Lower lobe of right lung (tissue), 2 donors: ENCODE measurements at regions not wholly inside any gene's neighbourhood (a gene's known extent, or its start where the extent isn't known, plus 50 kb on each side); places are given as distances from the start of the nearest gene placed in this dataset.

Experiments
- ATAC-seq, 2 donors: fragments of 200-7000 bp; cut with Tn5 transposase; one replicate each; pipeline ENCODE4 v1.9.1; 2020 to 2022; ENCODE audit warnings: mild to moderate bottlenecking in 2 of 2, moderate library complexity in 2 of 2
- DNase-seq: peaks from one replicate; pipeline ENCODE4 v3.0.0-alpha.2; 2020
- H3K27ac ChIP-seq: fragments of 200-600 bp; one replicate; pipeline ENCODE4 v1.8.0; 2022
- H3K27me3 ChIP-seq: fragments of 200-600 bp; one replicate; pipeline ENCODE4 v1.8.0; 2022; ENCODE audit warnings: low read depth
- H3K36me3 ChIP-seq: fragments of 200-600 bp; one replicate; pipeline ENCODE4 v1.8.0; 2022; ENCODE audit warnings: mild to moderate bottlenecking
- H3K4me1 ChIP-seq: fragments of 200-600 bp; one replicate; pipeline ENCODE4 v1.8.0; 2022
- H3K4me3 ChIP-seq: fragments of 200-600 bp; one replicate; pipeline ENCODE4 v1.8.0; 2022; ENCODE audit warnings: mild to moderate bottlenecking
- H3K9me3 ChIP-seq: fragments of 200-600 bp; one replicate; pipeline ENCODE4 v1.8.0; 2022
- intact Hi-C: fragments of 100-400 bp; cut with DNase I; formaldehyde crosslinking; loops from one replicate; pipeline ENCODE4 v1.11.0; 2022
- TF ChIP-seq, protein P1 (sequence below): fragments of 200-600 bp; IDR thresholded peaks from one replicate; pipeline ENCODE4 v1.8.0; 2022; ENCODE audit warnings: antibody characterized with exemption, mild to moderate bottlenecking
- donor health status: DM: no; HTN: yes; CAD: no; lungs with severe emphysema.

DNA sequence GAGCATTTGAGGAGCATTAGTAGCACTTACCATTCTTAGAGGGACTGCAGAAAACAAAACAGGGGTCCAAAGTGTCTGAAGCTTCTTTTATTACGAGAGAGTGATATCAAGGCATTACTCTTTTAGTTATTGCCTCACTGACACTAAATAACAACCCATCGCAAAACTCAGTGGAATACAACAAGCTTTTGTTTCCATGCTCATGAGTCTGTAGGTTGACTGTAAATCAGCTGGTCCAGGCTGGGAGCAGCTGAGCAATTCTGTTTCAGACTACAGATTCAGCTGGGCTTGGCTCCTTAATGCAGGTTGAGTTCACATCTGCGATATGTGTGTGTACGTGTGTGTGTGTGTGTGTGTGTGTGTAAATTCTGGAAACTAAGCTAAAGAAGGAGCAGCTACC lies 501.8 kb upstream of the PKDCC start:
- Histone ChIP-seq H3K27ac (no peak overlapping the region), H3K4me1 (no peaks in the 10 kb centered on the region), H3K9me3 (no peaks in the 10 kb centered on the region), H3K36me3 (no peaks in the 10 kb centered on the region), H3K27me3 (no peaks in the 10 kb centered on the region), H3K4me3 (no peak overlapping the region)
- ATAC-seq (no peak), DNase-seq (no peak)
- intact Hi-C loops: no loop called here
- TF ChIP-seq, protein P1, sequence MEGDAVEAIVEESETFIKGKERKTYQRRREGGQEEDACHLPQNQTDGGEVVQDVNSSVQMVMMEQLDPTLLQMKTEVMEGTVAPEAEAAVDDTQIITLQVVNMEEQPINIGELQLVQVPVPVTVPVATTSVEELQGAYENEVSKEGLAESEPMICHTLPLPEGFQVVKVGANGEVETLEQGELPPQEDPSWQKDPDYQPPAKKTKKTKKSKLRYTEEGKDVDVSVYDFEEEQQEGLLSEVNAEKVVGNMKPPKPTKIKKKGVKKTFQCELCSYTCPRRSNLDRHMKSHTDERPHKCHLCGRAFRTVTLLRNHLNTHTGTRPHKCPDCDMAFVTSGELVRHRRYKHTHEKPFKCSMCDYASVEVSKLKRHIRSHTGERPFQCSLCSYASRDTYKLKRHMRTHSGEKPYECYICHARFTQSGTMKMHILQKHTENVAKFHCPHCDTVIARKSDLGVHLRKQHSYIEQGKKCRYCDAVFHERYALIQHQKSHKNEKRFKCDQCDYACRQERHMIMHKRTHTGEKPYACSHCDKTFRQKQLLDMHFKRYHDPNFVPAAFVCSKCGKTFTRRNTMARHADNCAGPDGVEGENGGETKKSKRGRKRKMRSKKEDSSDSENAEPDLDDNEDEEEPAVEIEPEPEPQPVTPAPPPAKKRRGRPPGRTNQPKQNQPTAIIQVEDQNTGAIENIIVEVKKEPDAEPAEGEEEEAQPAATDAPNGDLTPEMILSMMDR: no peak

- Histone ChIP-seq H3K27me3 (no peaks in the 10 kb centered on the region), H3K4me1 (no peaks in the 10 kb centered on the region), H3K4me3 (no peak overlapping the region), H3K36me3 (no peaks in the 10 kb centered on the region), H3K9me3 (no peaks in the 10 kb centered on the region), H3K27ac (no peak overlapping the region)
- no peak for DNase-seq
- TF ChIP-seq, protein P1: no peak
- intact Hi-C loops: no loop called here
- no peak for ATAC-seq
Observed at GRCh38 chr2:41568648-41569047, 479.2 kb upstream of the PKDCC start.

- no peaks in the 10 kb centered on the region for H3K36me3 ChIP-seq
- H3K9me3 ChIP-seq: no peaks in the 10 kb centered on the region
- no peak overlapping the region for H3K27ac ChIP-seq
- ATAC-seq: no peak
- TF ChIP-seq, protein P1: no peak
- intact Hi-C loops: no loop called here
- DNase-seq: no peak
- H3K4me1 ChIP-seq: no peaks in the 10 kb centered on the region
- no peaks in the 10 kb centered on the region for H3K27me3 ChIP-seq
- H3K4me3 ChIP-seq: no peak overlapping the region
Observed at GRCh38 chr2:41572154-41572553, 475.7 kb upstream of the PKDCC start.

- no peak overlapping the region for H3K27ac ChIP-seq
- DNase-seq (no peak), ATAC-seq (no peak)
- no peaks in the 10 kb centered on the region for H3K4me1 ChIP-seq
- TF ChIP-seq, protein P1: no peak
- intact Hi-C loops: no loop called here
- H3K36me3 ChIP-seq: no peaks in the 10 kb centered on the region
- no peaks in the 10 kb centered on the region for H3K27me3 ChIP-seq
- H3K9me3 ChIP-seq: no peaks in the 10 kb centered on the region
- H3K4me3 ChIP-seq: no peak overlapping the region
Observed at GRCh38 chr2:41576423-41576822, 471.4 kb upstream of the PKDCC start.

DNA sequence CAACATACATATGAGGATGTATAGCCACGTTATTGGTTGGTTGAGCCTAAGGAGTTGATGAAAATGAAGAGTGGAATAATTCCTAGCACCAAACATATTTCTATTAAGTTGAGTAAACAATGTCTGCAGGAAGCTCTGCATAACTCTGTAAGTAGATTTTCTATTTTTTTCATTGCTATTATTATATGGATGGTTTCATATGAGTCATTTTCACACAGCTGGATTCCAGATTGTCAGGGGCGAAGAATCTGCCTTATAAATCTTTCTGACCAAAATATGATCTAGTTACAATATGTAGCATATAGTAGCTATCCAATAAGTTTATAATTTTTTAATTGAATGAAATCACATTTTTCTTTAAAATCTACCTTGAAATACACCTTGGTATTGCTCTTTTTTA lies 468.0 kb upstream of the PKDCC start:
- H3K9me3 ChIP-seq: no peaks in the 10 kb centered on the region
- H3K4me3 ChIP-seq: no peak overlapping the region
- TF ChIP-seq, protein P1: no peak
- DNase-seq (no peak), ATAC-seq (no peak)
- intact Hi-C loops: no loop called here
- H3K27me3 ChIP-seq: no peaks in the 10 kb centered on the region
- no peaks in the 10 kb centered on the region for H3K36me3 ChIP-seq
- H3K4me1 ChIP-seq: no peaks in the 10 kb centered on the region
- no peak overlapping the region for H3K27ac ChIP-seq

- TF ChIP-seq, protein P1: no peak
- DNase-seq: no peak
- no peak overlapping the region for H3K4me3 ChIP-seq
- no peaks in the 10 kb centered on the region for H3K4me1 ChIP-seq
- no peak overlapping the region for H3K27ac ChIP-seq
- no peaks in the 10 kb centered on the region for H3K9me3 ChIP-seq
- H3K36me3 ChIP-seq: no peaks in the 10 kb centered on the region
- H3K27me3 ChIP-seq: no peaks in the 10 kb centered on the region
- no peak for ATAC-seq
- intact Hi-C loops: no loop called here
Observed at GRCh38 chr2:41580806-41581205, 467.0 kb upstream of the PKDCC start.
